Keratinocyte (primary cell): ENCODE measurements at regions not wholly inside any gene's neighbourhood (a gene's known extent, or its start where the extent isn't known, plus 50 kb on each side); places are given as distances from the start of the nearest gene placed in this dataset.
"Not testable (repeated sequence)": the region's sequence is repeated elsewhere in the genome, so short reads cannot be mapped to it uniquely, and the experiment has no call there.

Experiments used
- DNase-seq: peaks from one replicate; pipeline ENCODE4 v3.0.0-alpha.2; 2011; ENCODE audit warnings: low read depth, missing footprints, low spot score
- FAIRE-seq: peaks from 2 replicates; lab custom pipeline; 2011; peaks lifted over from hg19 to GRCh38; lab: Jason Lieb, UNC
- H2AFZ ChIP-seq: 2 replicates; pipeline ENCODE4 v1.6.0; 2012; ENCODE audit warnings: low read length, control low read depth, inconsistent platforms; ENCODE audit not compliant: control insufficient read depth
- H3K27ac ChIP-seq: 2 replicates; pipeline ENCODE4 v1.5.1; 2011; ENCODE audit warnings: low read length; ENCODE audit not compliant: control insufficient read depth, insufficient read depth
- H3K27me3 ChIP-seq: 3 replicates; pipeline ENCODE4 v1.6.0; 2011; ENCODE audit warnings: low read length; ENCODE audit not compliant: control insufficient read depth, insufficient read depth; ENCODE audit errors: extremely low read depth
- H3K36me3 ChIP-seq, 2 experiments: 2 replicates in 1 of 2; 3 replicates in 1 of 2; pipeline ENCODE4 v1.5.1; 2011; ENCODE audit warnings: low read length in 2 of 2, mild to moderate bottlenecking in 1 of 2; ENCODE audit not compliant: control insufficient read depth in 2 of 2, insufficient read depth in 2 of 2; ENCODE audit errors: extremely low read depth in 1 of 2
- H3K4me1 ChIP-seq: 3 replicates; pipeline ENCODE4 v1.5.1; 2011; ENCODE audit warnings: low read length; ENCODE audit not compliant: control insufficient read depth, insufficient read depth; ENCODE audit errors: extremely low read depth
- H3K4me2 ChIP-seq: 3 replicates; pipeline ENCODE4 v1.6.0; 2011; ENCODE audit warnings: low read depth, low read length; ENCODE audit not compliant: control insufficient read depth, insufficient read depth; ENCODE audit errors: extremely low read depth
- H3K4me3 ChIP-seq, 3 experiments: fragments of 200-600 bp in 1 of 3; sonication (generic) in 1 of 3; 2 replicates in 2 of 3; 3 replicates in 1 of 3; pipeline ENCODE4 v1.5.1; 2011 to 2016; ENCODE audit warnings: low read length in 3 of 3, mild to moderate bottlenecking in 3 of 3, control low read depth in 2 of 3, inconsistent platforms in 1 of 3, low read depth in 1 of 3, mixed read lengths in 1 of 3, mixed run types in 1 of 3, moderate library complexity in 1 of 3; ENCODE audit not compliant: control insufficient read depth in 2 of 3, insufficient read depth in 2 of 3; ENCODE audit errors: extremely low read depth in 1 of 3
- H3K79me2 ChIP-seq: 2 replicates; pipeline ENCODE4 v1.6.0; 2012; ENCODE audit warnings: low read length; ENCODE audit not compliant: control insufficient read depth, insufficient read depth
- H3K9ac ChIP-seq: 3 replicates; pipeline ENCODE4 v1.6.0; 2011; ENCODE audit warnings: low read length; ENCODE audit not compliant: control insufficient read depth, insufficient read depth; ENCODE audit errors: extremely low read depth
- H3K9me1 ChIP-seq: 3 replicates; pipeline ENCODE4 v1.6.0; 2011; ENCODE audit warnings: low read length; ENCODE audit not compliant: control insufficient read depth, insufficient read depth; ENCODE audit errors: extremely low read depth
- H3K9me3 ChIP-seq: 2 replicates; pipeline ENCODE4 v1.5.1; 2012; ENCODE audit warnings: low read depth, low read length; ENCODE audit not compliant: control insufficient read depth
- H4K20me1 ChIP-seq: 3 replicates; pipeline ENCODE4 v1.6.0; 2011; ENCODE audit warnings: low read length; ENCODE audit not compliant: control insufficient read depth, insufficient read depth; ENCODE audit errors: extremely low read depth
- CTCF ChIP-seq, 3 experiments: IDR thresholded peaks in 1 of 3; conservative IDR thresholded peaks in 1 of 3; optimal IDR thresholded peaks in 1 of 3; 2 replicates in 2 of 3; 3 replicates in 1 of 3; pipeline versions ENCODE3 to v1.5.1; 2011; ENCODE audit warnings: low read length in 3 of 3, mild to moderate bottlenecking in 3 of 3, moderate library complexity in 2 of 3, control low read depth in 1 of 3, inconsistent platforms in 1 of 3; ENCODE audit not compliant: insufficient read depth in 2 of 3; ENCODE audit errors: extremely low read depth in 1 of 3
- EZH2 ChIP-seq: IDR thresholded peaks from one replicate; pipeline ENCODE4 v1.6.1; 2012; ENCODE audit warnings: inconsistent platforms, mild to moderate bottlenecking, low read length, moderate library complexity
- dilution Hi-C: fragments of 300-500 bp; cut with MboI; formaldehyde crosslinking; loops from one replicate; pipeline ENCODE4 v1.7.0; 2020; ENCODE audit warnings: low sequenced_read_pairs; ENCODE audit not compliant: extremely low pct_ligation_motif_present

- H2AFZ ChIP-seq = peak overlapping the region; percentile 60
- no peaks in the 10 kb centered on the region for H3K9me1 ChIP-seq
- no peak overlapping the region for H3K27ac ChIP-seq
- TF ChIP-seq CTCF (optimal IDR thresholded peaks at IDR 0.05 in 1 of 3, IDR thresholded peaks at IDR 0.05 in 1 of 3, conservative IDR thresholded peaks at IDR 0.05 in 1 of 3; ENCODE audit: extremely low read depth in 1 of 3, insufficient read depth in 2 of 3, low read length in 3 of 3) = no peak
- TF ChIP-seq EZH2 = no peak
- no peaks in the 10 kb centered on the region for H3K9me3 ChIP-seq
- no peaks in the 10 kb centered on the region for H3K27me3 ChIP-seq
- H3K4me1 ChIP-seq = peaks cover 12% of the 10 kb centered on the region
- H3K4me3 ChIP-seq = no peak overlapping the region
- no peaks in the 10 kb centered on the region for H3K36me3 ChIP-seq
- dilution Hi-C loops = no loop called here
- peak overlapping the region; percentile 45 for H3K4me2 ChIP-seq
- no peaks in the 10 kb centered on the region for H4K20me1 ChIP-seq
- H3K9ac ChIP-seq = no peak overlapping the region
- no peaks in the 10 kb centered on the region for H3K79me2 ChIP-seq
- peak; percentile 80 for FAIRE-seq
- DNase-seq = peak; percentile 41
Measured at GRCh38 chr3:177657243-177657642, 460.0 kb upstream of the TBL1XR1 start.

GRCh38 chr3:177658354-177658753, 461.1 kb upstream of the TBL1XR1 start:
- Histone ChIP-seq H3K4me2 (no peak overlapping the region), H3K27me3 (no peaks in the 10 kb centered on the region), H3K79me2 (no peaks in the 10 kb centered on the region), H3K9ac (no peak overlapping the region), H2AFZ (no peak overlapping the region), H3K27ac (no peak overlapping the region), H3K9me3 (no peaks in the 10 kb centered on the region), H3K36me3 (no peaks in the 10 kb centered on the region), H3K9me1 (no peaks in the 10 kb centered on the region), H3K4me1 (peaks cover 12% of the 10 kb centered on the region), H3K4me3 (no peak overlapping the region), H4K20me1 (no peaks in the 10 kb centered on the region)
- FAIRE-seq = no peak
- DNase-seq = no peak
- dilution Hi-C loops = no loop called here
- no peak for TF ChIP-seq CTCF (optimal IDR thresholded peaks at IDR 0.05 in 1 of 3, IDR thresholded peaks at IDR 0.05 in 1 of 3, conservative IDR thresholded peaks at IDR 0.05 in 1 of 3; ENCODE audit: extremely low read depth in 1 of 3, insufficient read depth in 2 of 3, low read length in 3 of 3)
- no peak for TF ChIP-seq EZH2

GRCh38 chr3:177664380-177665103, 467.3 kb upstream of the TBL1XR1 start:
- H3K9me1 ChIP-seq, H3K9ac ChIP-seq, H3K4me1 ChIP-seq, FAIRE-seq, H2AFZ ChIP-seq, H3K79me2 ChIP-seq, H4K20me1 ChIP-seq, H3K27me3 ChIP-seq, H3K9me3 ChIP-seq, DNase-seq, H3K4me3 ChIP-seq, H3K36me3 ChIP-seq, dilution Hi-C loops, H3K27ac ChIP-seq, H3K4me2 ChIP-seq: not testable (repeated sequence)
